ENCODE measurements at regions not wholly inside any gene's neighbourhood (a gene's known extent, or its start where the extent isn't known, plus 50 kb on each side); places are given as distances from the start of the nearest gene placed in this dataset.
"Not testable (repeated sequence)": the region's sequence is repeated elsewhere in the genome, so short reads cannot be mapped to it uniquely, and the experiment has no call there.

- TF ChIP-seq ZFP3 (CRISPR knock-in tag; IDR thresholded peaks at IDR 0.05); ARNTL (CRISPR knock-in tag; IDR thresholded peaks at IDR 0.05; ENCODE audit: borderline replicate concordance, low read depth); PPARA (CRISPR knock-in tag; IDR thresholded peaks at IDR 0.05; ENCODE audit: borderline replicate concordance); ESRRG (CRISPR knock-in tag; IDR thresholded peaks at IDR 0.05); BACH2 (CRISPR knock-in tag; IDR thresholded peaks at IDR 0.05; ENCODE audit: borderline replicate concordance); TSHZ2 (CRISPR knock-in tag; IDR thresholded peaks at IDR 0.05); ZC3H10 (CRISPR knock-in tag; IDR thresholded peaks at IDR 0.05); OSR1 (CRISPR knock-in tag; IDR thresholded peaks at IDR 0.05): not testable (repeated sequence)
These were observed 138.9 kb downstream of the KCNS3 start for GRCh38 chr2:18017381-18017780.
